HG03064 (cell line): ENCODE measurements at regions not wholly inside any gene's neighbourhood (a gene's known extent, or its start where the extent isn't known, plus 50 kb on each side); places are given as distances from the start of the nearest gene placed in this dataset.
"Not testable (repeated sequence)": the region's sequence is repeated elsewhere in the genome, so short reads cannot be mapped to it uniquely, and the experiment has no call there.

Source experiments
- ATAC-seq: cut with Tn5 transposase; IDR thresholded peaks from one replicate; pipeline ENCODE4 v1.9.1; 2021; ENCODE audit warnings: low read depth; ENCODE audit not compliant: unreplicated experiment

DNA sequence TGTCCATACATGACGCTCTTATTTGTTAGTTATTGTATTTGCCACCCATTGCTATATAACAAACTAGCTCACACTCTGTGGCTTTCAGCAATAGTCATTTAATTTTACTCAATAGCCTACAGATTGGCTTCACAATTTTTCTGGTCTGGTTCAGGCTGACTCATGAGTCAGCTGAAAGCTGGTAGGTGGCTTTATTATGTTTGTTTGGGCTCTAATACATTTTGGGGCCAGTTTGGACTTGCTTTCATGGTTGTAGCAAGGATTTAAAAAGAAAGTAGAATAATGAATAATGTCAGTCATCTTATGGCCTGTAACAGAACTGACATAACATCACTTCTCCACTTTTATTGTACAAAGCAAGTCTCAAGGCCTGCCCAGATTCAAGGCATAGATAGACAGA lies 338.7 kb downstream of the LRRIQ3 start:
- ATAC-seq = no peak

DNA sequence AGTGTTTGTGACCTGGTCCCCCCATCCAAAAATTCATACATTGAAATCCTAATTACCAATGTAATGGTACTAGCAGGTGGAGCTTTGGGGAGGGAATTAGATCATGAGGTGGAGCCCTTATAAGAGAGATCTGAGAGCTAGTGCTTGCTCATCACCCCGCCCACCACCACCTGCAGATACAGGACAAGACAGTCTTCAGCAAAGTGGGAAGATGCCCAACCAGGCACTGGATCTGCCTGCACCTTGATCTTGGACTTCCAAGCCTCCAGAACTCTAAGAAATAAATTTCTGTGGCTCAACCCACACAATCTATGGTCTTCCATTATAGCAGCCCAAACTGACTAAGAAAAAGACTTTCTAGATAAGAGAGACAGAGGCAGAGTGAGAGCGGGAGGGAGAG lies 343.4 kb downstream of the LRRIQ3 start:
- ATAC-seq = no peak

DNA sequence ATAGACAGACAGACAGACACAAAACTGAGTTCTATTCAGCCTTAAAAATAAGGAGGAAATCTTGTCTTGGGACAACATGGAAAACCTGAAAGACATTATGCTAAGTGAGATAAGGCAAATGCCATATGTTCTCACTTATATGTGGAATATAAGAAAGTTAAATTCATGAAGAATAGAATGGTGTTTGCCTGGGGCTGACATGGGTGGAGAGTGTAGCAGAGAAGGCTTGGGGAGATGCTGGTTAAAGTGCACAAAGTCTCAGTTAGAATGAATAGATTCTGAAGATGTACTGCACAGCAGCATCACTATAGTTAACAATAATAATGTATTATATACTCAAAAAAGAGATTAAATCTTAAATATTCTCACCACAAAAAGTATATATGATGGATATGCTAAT lies 355.5 kb downstream of the LRRIQ3 start:
- no peak for ATAC-seq

DNA sequence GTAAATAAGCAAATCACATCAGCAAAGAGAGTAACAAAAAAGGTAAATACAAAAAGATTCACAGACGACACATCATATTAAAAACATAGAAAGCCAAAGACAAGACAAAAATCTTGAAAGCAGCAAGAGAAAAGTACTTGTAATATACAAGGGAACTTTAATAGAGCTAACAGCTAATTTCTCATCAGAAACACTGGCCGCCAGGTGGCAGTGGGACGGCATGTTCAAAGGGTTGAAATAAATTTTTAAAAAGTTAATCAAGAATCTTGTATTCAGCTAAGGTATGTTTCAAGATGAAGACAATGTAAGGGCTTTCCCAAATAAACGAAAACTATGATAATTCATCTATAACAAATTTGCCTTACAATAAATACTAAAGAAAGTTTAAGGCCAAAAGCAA lies 358.1 kb downstream of the LRRIQ3 start:
- ATAC-seq = no peak

DNA sequence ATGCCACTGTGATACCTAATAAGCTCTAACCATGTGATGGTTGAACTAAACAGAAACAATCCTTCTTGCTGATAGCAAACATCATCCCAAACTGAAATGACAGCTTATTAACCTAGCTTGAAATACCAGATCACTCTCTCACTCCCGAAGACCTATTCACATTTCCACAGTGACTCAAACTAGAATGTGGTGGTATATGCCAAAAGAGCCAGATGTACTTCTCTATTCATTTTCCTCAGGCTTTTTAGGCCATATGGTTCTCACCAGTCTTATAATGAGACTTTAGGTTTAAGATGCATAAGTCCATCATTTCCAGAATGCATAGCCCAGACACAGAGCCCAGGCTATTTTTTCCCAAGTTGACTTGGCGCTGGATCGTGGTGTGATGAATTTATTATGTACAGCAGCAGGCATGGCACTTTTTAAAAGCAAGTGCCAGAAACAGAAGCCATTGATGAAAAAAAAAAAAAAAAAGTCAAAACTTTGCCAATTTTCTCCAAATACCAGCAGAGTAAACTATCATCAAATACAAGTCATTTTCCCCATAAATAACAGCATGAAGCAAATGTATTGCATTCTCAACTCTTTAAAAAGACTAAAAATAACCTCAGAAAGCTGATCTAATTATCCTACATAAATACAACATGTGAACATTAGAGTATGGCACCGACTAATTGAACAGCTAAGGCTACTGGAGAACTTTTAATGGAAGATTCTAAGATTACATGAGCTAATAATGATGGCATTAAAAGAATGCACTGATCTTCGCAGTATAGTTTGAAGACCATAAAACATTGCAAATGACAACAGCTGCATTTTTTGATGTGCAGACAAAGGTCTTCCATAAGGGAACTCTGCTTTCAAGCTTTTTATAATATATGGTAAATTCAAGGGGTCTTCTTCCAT lies 365.4 kb downstream of the LRRIQ3 start:
- ATAC-seq = no peak

DNA sequence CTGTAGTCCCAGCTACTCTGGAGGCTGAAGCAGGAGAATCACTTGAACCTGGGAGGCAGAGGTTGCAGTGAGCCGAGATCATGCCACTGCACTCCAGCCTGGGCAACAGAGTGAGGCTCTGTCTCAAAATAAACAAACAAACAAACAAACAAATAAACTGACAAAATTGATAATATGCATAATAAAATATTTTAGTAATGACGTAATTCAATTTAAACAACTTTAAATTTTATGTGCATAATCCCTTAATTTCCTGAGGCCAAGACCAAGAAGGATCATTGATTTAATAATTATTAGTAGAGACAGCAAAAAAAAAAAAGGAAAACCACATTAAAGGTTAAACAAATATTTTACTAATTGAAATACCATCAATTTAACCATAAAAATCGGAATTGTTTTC lies 370.7 kb downstream of the LRRIQ3 start:
- ATAC-seq = not testable (repeated sequence)

DNA sequence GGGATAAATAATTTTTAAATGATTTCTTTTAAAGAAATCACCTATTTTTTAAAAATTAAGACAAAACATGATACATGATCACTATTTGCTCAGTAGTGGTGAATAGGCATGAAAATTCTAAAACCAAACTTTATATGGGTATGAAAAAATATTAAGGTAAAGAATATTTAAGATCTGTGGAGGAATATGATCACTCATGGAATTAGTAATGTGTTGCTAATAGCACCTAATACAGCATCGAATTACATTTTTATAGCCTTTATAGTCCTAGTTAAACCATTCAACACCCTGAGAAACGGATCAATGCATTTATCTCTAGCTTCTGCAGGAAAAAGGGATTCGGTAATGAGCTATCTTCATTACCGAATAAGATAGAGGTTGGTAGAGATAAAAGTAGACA lies 373.9 kb downstream of the LRRIQ3 start:
- no peak for ATAC-seq

DNA sequence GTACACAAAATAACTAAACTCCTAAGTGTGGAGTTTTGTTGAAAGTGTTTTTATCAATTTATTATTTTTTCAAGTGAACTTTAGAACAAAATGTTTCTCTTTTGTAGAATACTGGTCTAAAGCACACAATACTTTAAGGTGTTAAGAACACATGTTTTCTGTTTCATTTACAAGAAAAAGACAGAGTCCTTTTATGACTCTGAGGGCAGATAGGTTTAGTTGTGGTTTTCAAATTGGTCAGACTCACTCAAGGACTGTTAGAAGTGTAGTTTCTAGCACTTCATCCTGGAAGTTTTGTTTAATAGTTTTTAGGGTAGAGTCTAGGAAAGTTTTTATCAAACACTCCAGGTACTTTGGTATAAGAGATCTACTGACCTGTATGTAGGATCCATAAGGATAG lies 376.5 kb downstream of the LRRIQ3 start:
- peak; percentile 85 for ATAC-seq

DNA sequence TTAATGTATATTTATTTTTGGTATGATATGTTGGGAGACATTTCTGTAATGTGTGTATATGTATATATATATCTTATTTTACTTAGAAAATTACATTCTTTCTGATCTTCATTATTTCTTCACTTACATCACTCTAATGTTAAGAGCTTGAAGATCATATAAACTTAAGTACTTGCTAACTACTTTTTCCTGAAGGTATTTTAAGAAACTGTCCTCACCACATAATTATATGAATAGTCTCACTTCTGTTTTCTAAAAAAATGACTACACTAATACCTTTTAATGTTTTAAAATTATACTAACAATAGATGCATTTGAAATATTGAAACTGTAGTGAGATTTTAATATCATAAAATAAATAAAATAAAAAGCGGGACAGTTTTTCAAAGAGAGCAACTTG lies 377.1 kb downstream of the LRRIQ3 start:
- ATAC-seq = no peak

DNA sequence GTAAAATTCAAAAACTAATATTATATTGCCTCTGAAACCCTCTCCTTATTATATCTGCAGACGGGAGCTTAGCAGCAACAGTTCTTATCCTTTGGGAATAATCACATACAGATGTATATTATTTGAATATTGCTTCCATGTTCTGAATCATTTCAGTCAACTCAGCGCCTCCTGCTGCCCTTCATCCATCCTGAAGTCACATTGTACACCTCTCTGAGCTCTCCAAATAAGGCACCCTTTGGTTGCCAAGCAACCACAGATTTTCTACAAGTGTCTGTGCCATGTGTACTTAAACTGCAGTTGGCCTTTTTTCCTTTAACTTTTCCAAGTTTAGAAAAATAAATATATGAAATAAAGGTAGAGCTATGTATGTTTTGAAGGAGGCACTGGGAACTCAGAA lies 384.3 kb downstream of the LRRIQ3 start:
- no peak for ATAC-seq

DNA sequence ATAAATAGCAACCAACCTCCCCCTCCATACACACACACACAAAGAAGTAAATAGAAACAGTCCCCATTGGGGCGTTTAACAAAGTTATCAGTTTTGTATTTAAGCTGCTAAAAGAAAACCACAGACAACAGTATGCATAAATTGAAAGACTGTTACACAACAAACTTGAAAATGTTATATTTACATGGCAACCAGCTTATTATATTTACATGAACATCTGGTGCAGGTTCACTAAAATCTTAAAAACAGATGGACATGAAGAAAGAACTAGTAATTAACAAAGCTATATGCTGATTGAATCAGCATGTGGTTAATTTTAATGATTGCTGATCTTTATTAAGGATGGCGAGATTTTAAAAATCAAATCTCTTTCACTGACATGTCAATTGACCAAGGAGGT lies 384.7 kb downstream of the LRRIQ3 start:
- no peak for ATAC-seq

DNA sequence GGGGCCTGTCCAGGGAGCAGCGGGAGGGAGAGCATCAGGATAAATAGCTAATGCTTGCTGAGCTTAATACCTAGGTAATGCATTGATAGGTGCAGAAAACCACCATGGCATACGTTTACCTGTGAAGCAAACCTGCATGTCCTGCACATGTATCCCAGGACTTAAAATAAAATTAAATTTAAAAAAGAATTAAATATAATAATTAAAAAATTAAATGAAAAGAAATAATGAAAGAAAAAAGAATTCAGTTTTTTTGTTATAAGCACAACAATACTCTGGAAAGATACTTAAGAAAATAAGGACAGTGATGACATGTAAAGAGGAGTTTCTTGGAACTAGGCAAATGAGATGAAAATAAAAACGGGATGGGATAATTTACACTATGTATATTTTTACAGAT lies 386.2 kb downstream of the LRRIQ3 start:
- no peak for ATAC-seq

DNA sequence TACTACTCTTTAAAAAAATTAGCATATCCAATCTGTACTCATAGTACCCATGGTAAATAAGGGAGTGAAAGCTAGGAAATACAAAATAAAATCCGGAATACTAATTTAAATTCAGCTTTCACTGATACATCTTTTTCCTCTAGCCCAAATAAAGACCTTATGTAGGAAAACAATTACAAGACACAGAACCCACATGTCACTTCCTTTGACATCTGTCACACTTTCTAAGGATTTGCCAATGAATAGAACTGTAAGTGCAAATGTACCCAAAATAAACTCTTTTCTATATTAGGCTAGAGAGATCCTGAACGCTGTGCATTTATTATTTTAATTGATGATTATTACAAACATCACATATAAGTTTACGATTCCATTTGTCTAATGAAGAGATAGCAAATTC lies 393.0 kb downstream of the LRRIQ3 start:
- ATAC-seq = no peak

DNA sequence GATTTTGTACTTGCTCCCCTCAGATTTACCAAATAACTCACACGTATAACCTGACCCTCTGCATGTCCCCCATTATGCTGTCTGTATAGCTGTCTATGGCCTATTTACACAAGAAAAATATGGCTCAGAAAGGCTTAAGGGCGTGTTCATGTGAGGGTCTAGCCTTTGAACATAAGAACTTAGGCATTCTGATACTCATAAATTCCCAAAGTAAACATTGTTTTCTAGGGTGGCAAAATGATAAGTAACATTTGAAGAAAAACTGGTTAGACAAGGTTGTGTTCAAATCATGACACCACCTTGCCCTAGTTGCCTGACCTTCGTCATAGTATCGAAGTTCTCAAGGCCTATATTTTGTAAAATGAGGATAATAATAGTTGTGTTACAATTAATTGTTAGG lies 394.6 kb downstream of the LRRIQ3 start:
- ATAC-seq = no peak

DNA sequence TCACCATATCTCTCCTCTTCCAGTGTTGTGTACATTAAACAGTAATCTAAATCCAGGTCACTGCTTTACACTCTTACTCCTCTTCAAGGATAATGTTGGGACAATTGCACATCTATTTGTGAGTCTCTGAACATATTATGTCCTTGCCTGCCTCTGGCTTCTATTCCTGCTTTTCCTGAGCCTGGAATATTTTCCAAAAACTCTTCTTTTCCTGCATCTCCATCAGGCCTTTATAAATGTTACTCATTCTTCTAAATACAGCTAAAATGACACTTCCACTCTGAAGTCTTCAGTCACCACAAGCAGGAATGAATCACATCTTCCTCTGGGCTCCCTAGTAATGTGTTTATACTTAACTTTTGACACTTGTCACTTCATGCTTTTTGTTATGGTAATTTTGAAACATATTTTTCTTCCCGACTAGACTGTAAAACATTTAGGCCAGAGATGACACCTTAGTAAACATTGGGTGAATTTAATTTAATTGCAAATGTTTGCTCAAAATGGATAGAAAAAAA lies 396.0 kb downstream of the LRRIQ3 start:
- ATAC-seq = no peak

DNA sequence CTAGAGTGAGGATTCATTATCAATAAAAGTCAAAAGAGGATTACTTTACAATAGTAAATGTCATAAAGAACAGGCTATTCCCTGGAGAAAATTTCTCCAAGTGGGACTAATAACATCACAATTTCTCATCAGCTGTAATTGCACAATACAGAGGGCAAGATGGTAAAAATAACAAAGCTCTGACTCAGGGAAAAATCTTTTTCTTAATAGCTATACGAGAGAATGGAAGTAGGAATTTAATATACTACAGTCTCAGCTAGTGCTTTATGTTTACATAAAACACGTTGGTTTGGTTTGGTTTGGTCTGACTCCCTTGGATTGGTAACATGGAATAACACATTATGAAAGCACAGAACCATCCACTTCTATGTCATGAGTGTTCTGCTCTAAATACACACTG lies 397.6 kb downstream of the LRRIQ3 start:
- ATAC-seq = no peak

DNA sequence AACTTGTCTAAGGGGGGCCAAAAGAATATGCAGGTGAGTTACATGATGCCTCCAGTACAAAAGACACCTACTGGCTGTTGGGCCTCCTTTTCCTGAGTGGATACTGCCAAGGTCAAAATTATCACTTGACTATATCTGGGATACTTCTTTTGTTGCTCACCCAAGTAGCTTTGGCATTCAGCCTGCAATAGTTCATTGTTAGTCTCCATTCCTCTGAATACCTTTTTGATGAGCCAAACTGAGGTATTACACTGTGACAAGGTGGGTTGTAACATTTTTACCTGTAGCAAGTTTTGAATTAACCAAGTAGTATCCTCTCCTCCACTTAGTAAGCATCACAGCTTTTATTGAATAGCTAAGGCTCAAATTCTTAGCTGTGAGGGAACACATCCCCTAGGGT lies 408.0 kb downstream of the LRRIQ3 start:
- no peak for ATAC-seq

DNA sequence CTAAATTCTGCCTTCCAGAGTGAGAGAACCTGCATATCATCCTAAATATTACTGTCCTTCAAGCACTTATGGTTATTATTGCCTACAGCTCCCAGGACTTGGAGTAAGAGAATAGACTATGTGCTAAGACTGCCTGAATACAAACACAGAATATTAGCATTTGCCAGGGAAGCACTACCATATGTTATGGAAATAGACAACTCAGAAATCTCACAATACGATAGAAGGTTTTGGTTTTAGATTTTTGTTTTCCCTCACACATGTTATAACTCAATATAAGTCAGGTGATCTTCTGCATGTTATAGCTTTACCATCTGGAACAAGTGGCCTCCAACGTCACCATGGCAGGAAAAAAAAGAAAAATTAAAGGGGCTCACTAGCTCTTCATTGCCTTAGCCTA lies 413.9 kb downstream of the LRRIQ3 start:
- ATAC-seq = no peak

DNA sequence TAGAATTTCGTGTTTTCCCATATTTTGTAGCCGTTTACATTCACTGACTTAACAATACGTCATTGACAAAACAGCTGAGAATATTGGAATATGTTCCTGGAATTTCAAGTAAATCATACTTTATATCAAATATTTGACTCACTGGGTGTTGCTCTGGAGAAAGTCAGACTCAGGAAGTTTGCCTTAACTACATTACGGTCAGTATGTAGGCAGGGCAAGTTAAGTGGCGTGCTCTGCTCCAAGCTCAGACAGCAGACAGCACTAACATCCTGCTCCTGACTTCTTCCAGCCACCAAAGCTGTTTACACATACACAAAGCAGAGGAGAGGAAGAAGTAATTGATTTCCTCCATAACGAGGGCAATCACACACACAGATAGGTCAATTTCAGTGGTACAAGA lies 414.6 kb downstream of the LRRIQ3 start:
- ATAC-seq = no peak

DNA sequence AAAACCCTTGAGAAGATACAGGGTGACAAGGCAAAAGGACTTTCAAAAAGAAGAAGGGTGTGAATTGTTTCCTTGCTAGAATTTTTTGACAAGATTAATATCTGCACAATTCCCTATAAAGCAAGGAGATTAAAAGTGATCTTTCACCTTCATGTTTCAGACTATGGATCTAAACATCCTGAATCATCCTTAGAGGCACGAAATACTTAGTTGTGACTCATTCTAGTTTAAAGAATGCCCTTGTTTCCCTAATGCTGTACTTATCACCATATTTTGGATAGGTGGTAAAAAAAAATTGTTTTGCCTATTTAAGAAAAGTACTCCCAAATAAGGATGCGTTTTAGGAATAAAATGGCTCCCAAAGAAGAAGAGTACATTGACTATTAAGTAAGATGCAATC lies 415.1 kb downstream of the LRRIQ3 start:
- no peak for ATAC-seq

DNA sequence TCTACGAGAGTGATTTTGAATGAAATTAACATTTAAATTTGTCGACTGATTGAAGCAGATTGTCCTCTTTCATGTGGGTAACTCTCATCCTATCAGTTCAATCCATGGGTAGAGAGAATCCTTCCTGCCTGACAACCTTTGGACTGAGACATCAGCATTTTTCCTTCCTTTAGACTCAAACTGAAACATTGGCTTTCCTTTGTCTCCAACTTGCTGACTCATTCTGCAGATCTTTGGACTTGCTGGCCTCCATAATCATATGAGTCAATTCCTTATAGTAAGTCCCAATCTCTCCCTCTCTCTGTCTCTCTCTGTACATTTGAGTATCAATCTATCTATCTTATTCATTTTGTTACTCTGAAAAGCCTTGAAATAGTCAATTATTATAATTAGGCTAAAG lies 416.7 kb downstream of the LRRIQ3 start:
- ATAC-seq = no peak

DNA sequence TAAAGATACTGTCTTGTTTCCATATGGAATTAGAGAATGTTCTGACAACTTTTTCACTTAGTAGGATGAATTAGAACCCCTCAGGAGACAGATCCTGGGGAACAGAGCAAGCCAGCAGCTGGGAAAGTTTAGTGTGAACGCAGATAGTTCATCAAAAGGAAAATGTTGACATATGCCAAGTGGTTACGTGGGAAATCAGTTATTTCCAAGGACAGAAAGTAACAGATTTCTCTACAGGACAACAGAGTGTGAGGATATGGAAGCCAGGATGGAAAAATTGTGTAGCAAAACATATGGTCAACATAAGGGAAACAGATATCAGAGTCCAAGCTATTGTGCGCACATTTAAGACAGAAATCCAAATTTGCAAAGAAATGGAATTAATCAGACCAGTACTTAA lies 419.5 kb downstream of the LRRIQ3 start:
- no peak for ATAC-seq

DNA sequence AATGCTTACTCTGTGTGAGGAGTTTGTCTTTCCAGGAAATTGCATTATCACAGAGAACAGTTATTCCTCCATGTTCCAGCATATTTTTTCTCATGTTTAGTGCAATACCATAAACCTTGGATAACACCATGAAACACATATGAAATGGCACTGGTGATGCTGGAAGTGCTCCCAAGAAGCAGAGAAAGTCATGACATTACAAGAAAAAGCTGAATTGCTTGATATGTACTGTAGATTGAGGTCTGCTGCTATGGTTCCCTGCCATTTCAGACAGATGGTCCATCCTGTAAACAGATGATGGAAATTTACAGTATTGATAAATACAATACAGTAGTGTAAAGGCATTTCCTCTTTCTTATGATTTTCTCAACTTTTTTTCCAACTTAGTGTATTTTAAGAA lies 422.1 kb downstream of the LRRIQ3 start:
- ATAC-seq = no peak
